H1 (cell line): ENCODE measurements at regions not wholly inside any gene's neighbourhood (a gene's known extent, or its start where the extent isn't known, plus 50 kb on each side); places are given as distances from the start of the nearest gene placed in this dataset.

Experiments
- CTCF ChIA-PET: fragments of 300-600 bp; sonication (Branson Sonifier 250); formaldehyde crosslinking; loops from one replicate; lab custom pipeline; 2021; ENCODE audit not compliant: partially characterized antibody; lab: Charles Lee
- POLR2A ChIA-PET: fragments of 300-600 bp; sonication (Branson Sonifier 250); formaldehyde crosslinking; loops from one replicate; lab custom pipeline; 2021; ENCODE audit warnings: inconsistent platforms; ENCODE audit not compliant: partially characterized antibody; lab: Charles Lee
- DNase-seq, 2 experiments: peaks; one replicate each; pipeline versions ENCODE4 v3.0.0 to v3.0.0-alpha.2; 2010 to 2022; ENCODE audit warnings: low spot score in 2 of 2, low read depth in 1 of 2, mixed read lengths in 1 of 2
- FAIRE-seq: peaks from 2 replicates; lab custom pipeline; 2011; peaks lifted over from hg19 to GRCh38; lab: Jason Lieb, UNC
- H2AFZ ChIP-seq: 2 replicates; pipeline ENCODE4 v1.8.1; 2012; ENCODE audit warnings: low read length, inconsistent platforms
- H2AK5ac ChIP-seq: 2 replicates; pipeline ENCODE4 v1.6.1; 2013; ENCODE audit warnings: low read depth, low read length
- H2BK120ac ChIP-seq: replicated peaks from 2 replicates; pipeline ENCODE3; 2013; ENCODE audit warnings: low read depth, low read length, inconsistent platforms
- H2BK12ac ChIP-seq: 2 replicates; pipeline ENCODE4 v1.6.1; 2013; ENCODE audit warnings: low read depth, low read length
- H2BK15ac ChIP-seq: 2 replicates; pipeline ENCODE4 v1.6.1; 2013; ENCODE audit warnings: low read length
- H2BK20ac ChIP-seq: 2 replicates; pipeline ENCODE4 v1.6.1; 2013; ENCODE audit warnings: low read length
- H2BK5ac ChIP-seq: 2 replicates; pipeline ENCODE4 v1.6.1; 2013; ENCODE audit warnings: low read depth, low read length
- H3K14ac ChIP-seq: 2 replicates; pipeline ENCODE4 v1.6.1; 2013; ENCODE audit warnings: inconsistent platforms; ENCODE audit not compliant: insufficient read length
- H3K18ac ChIP-seq: 2 replicates; pipeline ENCODE4 v1.6.1; 2013; ENCODE audit warnings: low read length; ENCODE audit errors: extremely low read depth
- H3K23ac ChIP-seq: 2 replicates; pipeline ENCODE4 v1.6.1; 2013; ENCODE audit warnings: inconsistent platforms; ENCODE audit not compliant: insufficient read length
- H3K23me2 ChIP-seq: 2 replicates; pipeline ENCODE4 v1.6.1; 2013; ENCODE audit warnings: low read depth, low read length
- H3K27ac ChIP-seq: 2 replicates; pipeline ENCODE4 v1.6.1; 2011; ENCODE audit warnings: low read depth, low read length, inconsistent platforms
- H3K27me3 ChIP-seq, 4 experiments: replicated peaks in 1 of 4; 1 replicate in 1 of 4; 2 replicates in 3 of 4; pipeline versions ENCODE4 v1.6.1 to v1.8.1; 2011 to 2013; ENCODE audit warnings: low read length in 3 of 4, mild to moderate bottlenecking in 3 of 4, inconsistent platforms in 2 of 4, mixed read lengths in 2 of 4, moderate library complexity in 1 of 4; ENCODE audit not compliant: control insufficient read depth in 3 of 4, insufficient read depth in 3 of 4; ENCODE audit errors: extremely low read depth in 1 of 4
- H3K36me3 ChIP-seq, 4 experiments: 2 replicates each; pipeline versions ENCODE4 v1.6.1 to v1.8.1; 2011 to 2013; ENCODE audit warnings: mild to moderate bottlenecking in 4 of 4, low read length in 3 of 4, moderate library complexity in 2 of 4, control low read depth in 1 of 4, inconsistent platforms in 1 of 4; ENCODE audit not compliant: insufficient read depth in 4 of 4, control insufficient read depth in 2 of 4
- H3K4ac ChIP-seq: replicated peaks from 2 replicates; pipeline ENCODE3; 2013; ENCODE audit warnings: low read length, low read depth, mixed read lengths, inconsistent platforms; ENCODE audit not compliant: insufficient read length
- H3K4me1 ChIP-seq, 4 experiments: replicated peaks in 1 of 4; 1 replicate in 1 of 4; 2 replicates in 3 of 4; pipeline versions ENCODE4 v1.6.1 to v1.8.1; 2011 to 2013; ENCODE audit warnings: low read length in 3 of 4, inconsistent platforms in 2 of 4, mixed read lengths in 1 of 4; ENCODE audit not compliant: insufficient read depth in 4 of 4, control insufficient read depth in 3 of 4
- H3K4me2 ChIP-seq, 2 experiments: 2 replicates each; pipeline versions ENCODE4 v1.6.1 to v1.8.1; 2011 to 2013; ENCODE audit warnings: low read depth in 2 of 2, low read length in 2 of 2, control low read depth in 1 of 2, inconsistent platforms in 1 of 2, mild to moderate bottlenecking in 1 of 2; ENCODE audit not compliant: insufficient read depth in 1 of 2
- H3K4me3 ChIP-seq, 4 experiments: fragments of 200-600, 300-600 bp in 1 of 4; sonication (generic), shearing (Covaris generic), sonication (Bioruptor Twin) in 1 of 4; 2 replicates each; pipeline versions ENCODE4 v1.5.1 to v1.8.1; 2011 to 2016; ENCODE audit warnings: low read length in 4 of 4, low read depth in 3 of 4, control low read depth in 2 of 4, inconsistent platforms in 2 of 4, mild to moderate bottlenecking in 2 of 4, mixed read lengths in 1 of 4, moderate library complexity in 1 of 4; ENCODE audit not compliant: insufficient read depth in 2 of 4; ENCODE audit errors: extremely low read depth in 1 of 4
- H3K56ac ChIP-seq: replicated peaks from 2 replicates; pipeline ENCODE3; 2013; ENCODE audit warnings: low read depth, mild to moderate bottlenecking, mixed read lengths, low read length, inconsistent platforms; ENCODE audit not compliant: insufficient read length
- H3K79me1 ChIP-seq: 2 replicates; pipeline ENCODE4 v1.6.1; 2013; ENCODE audit warnings: low read depth, low read length, control low read depth
- H3K79me2 ChIP-seq, 2 experiments: 2 replicates each; pipeline versions ENCODE4 v1.6.1 to v1.8.1; 2012 to 2013; ENCODE audit warnings: low read length in 2 of 2, mild to moderate bottlenecking in 2 of 2, inconsistent platforms in 1 of 2; ENCODE audit not compliant: insufficient read depth in 2 of 2, control insufficient read depth in 1 of 2
- H3K9ac ChIP-seq, 4 experiments: replicated peaks in 1 of 4; 1 replicate in 1 of 4; 2 replicates in 3 of 4; pipeline versions ENCODE4 v1.6.1 to v1.8.1; 2011 to 2013; ENCODE audit warnings: low read depth in 3 of 4, low read length in 3 of 4, control low read depth in 2 of 4, mild to moderate bottlenecking in 2 of 4, moderate library complexity in 2 of 4, inconsistent platforms in 1 of 4; ENCODE audit errors: extremely low read depth in 1 of 4
- H3K9me3 ChIP-seq, 2 experiments: 2 replicates each; pipeline versions ENCODE4 v1.6.1 to v1.8.1; 2012 to 2013; ENCODE audit warnings: mild to moderate bottlenecking in 2 of 2, moderate library complexity in 2 of 2, control low read depth in 1 of 2, inconsistent platforms in 1 of 2, low read depth in 1 of 2, low read length in 1 of 2, mixed read lengths in 1 of 2; ENCODE audit not compliant: insufficient read depth in 2 of 2
- H4K20me1 ChIP-seq, 2 experiments: replicated peaks in 1 of 2; 2 replicates each; pipeline versions ENCODE3 to v1.8.1; 2011 to 2013; ENCODE audit warnings: inconsistent platforms in 2 of 2, low read length in 2 of 2, mild to moderate bottlenecking in 1 of 2; ENCODE audit not compliant: insufficient read depth in 2 of 2, control insufficient read depth in 1 of 2
- H4K5ac ChIP-seq: 2 replicates; pipeline ENCODE4 v1.6.1; 2013; ENCODE audit warnings: low read length, low read depth, mixed read lengths, inconsistent platforms; ENCODE audit not compliant: insufficient read length
- H4K8ac ChIP-seq: 2 replicates; pipeline ENCODE4 v1.8.0; 2013; ENCODE audit warnings: mild to moderate bottlenecking, moderate library complexity, low read length, inconsistent platforms; ENCODE audit not compliant: insufficient read depth; ENCODE audit errors: extremely low read depth
- H4K91ac ChIP-seq: replicated peaks from 2 replicates; pipeline ENCODE3; 2013; ENCODE audit warnings: low read length, mixed read lengths, inconsistent platforms; ENCODE audit not compliant: insufficient read length
- CEBPB ChIP-seq: IDR thresholded peaks from 2 replicates; pipeline ENCODE4 v1.6.1; 2012; ENCODE audit warnings: low read depth, low read length
- KDM4A ChIP-seq: IDR thresholded peaks from one replicate; pipeline ENCODE4 v1.7.1; 2012; ENCODE audit warnings: low read depth, mild to moderate bottlenecking, moderate library complexity, low read length, inconsistent platforms; ENCODE audit not compliant: severe bottlenecking
- PHF8 ChIP-seq: fragments of 200-600 bp; sonication (generic); conservative IDR thresholded peaks from 2 replicates; pipeline ENCODE4 v1.7.1; 2012; ENCODE audit warnings: low read depth, mild to moderate bottlenecking, inconsistent platforms, low read length, moderate library complexity
- POLR2AphosphoS5 ChIP-seq: IDR thresholded peaks from 2 replicates; pipeline ENCODE4 v1.6.1; 2011; ENCODE audit warnings: low read depth, low read length
- RBBP5 ChIP-seq: IDR thresholded peaks from 2 replicates; pipeline ENCODE4 v1.7.1; 2012; ENCODE audit warnings: low read depth, mild to moderate bottlenecking, inconsistent platforms, low read length, moderate library complexity, borderline replicate concordance
- WGBS, 2 experiments: shearing (Covaris generic) in 1 of 2; methylation state at CpG; one replicate each; pipeline versions ENCODE4 v1.1.6 to v1.1.7; 2013 to 2015; ENCODE audit warnings: low lambda C conversion rate in 2 of 2, mixed read lengths in 2 of 2, inconsistent platforms in 1 of 2, low coverage in 1 of 2, missing lambda C conversion rate in 1 of 2; ENCODE audit not compliant: insufficient replicate concordance in 2 of 2, insufficient coverage in 1 of 2, insufficient read length in 1 of 2; ENCODE audit errors: extremely low coverage in 1 of 2, missing lambda C conversion rate in 1 of 2; 5-methylcytosine and 5-hydroxymethylcytosine counted together
- TF ChIP-seq, protein P1 (sequence below), 3 experiments: IDR thresholded peaks; 1 replicate in 2 of 3; 2 replicates in 1 of 3; pipeline versions ENCODE4 v1.5.1 to v1.6.1; 2011; ENCODE audit warnings: low read length in 3 of 3, mild to moderate bottlenecking in 3 of 3, inconsistent platforms in 2 of 3, low read depth in 1 of 3, moderate library complexity in 1 of 3; ENCODE audit not compliant: insufficient read depth in 1 of 3; ENCODE audit errors: control extremely low read depth in 1 of 3

- ChIA-PET POLR2A (no interaction called here), CTCF (no interaction called here)
- H3K79me2 ChIP-seq = no peaks in the 10 kb centered on the region
- no peak overlapping the region for H2BK120ac ChIP-seq
- no peak overlapping the region; the same call in 1 of the 2 replicates for H4K8ac ChIP-seq
- H3K9ac ChIP-seq = no peak overlapping the region
- WGBS, 2 experiments = 95% methylated on average over 23 of the region's 23 CpGs; no CpG with 5 or more reads in 1 of the 2 experiments
- no peaks in the 10 kb centered on the region for H3K27me3 ChIP-seq
- H3K18ac ChIP-seq = no peak overlapping the region
- H3K9me3 ChIP-seq = no peaks in the 10 kb centered on the region
- H2BK20ac ChIP-seq = 0 out of 2 replicates have a peak overlapping the region, but pooled peaks have one; percentile 35
- FAIRE-seq (no peak), DNase-seq (no peak)
- no peak overlapping the region for H3K56ac ChIP-seq
- no peak overlapping the region for H3K4ac ChIP-seq
- H3K23me2 ChIP-seq = no peaks in the 10 kb centered on the region
- H2BK5ac ChIP-seq = peak overlapping the region; percentile 56
- H4K91ac ChIP-seq = no peak overlapping the region
- H3K4me3 ChIP-seq = no peak overlapping the region
- no peak overlapping the region for H3K4me2 ChIP-seq
- H2BK15ac ChIP-seq = peak overlapping the region; percentile 11; the same call in 1 of the 2 replicates
- H3K27ac ChIP-seq = no peak overlapping the region; the same call in 1 of the 2 replicates
- no peak overlapping the region for H2AK5ac ChIP-seq
- H2AFZ ChIP-seq = no peak overlapping the region
- no peak overlapping the region for H4K5ac ChIP-seq
- H2BK12ac ChIP-seq = no peak overlapping the region
- no peaks in the 10 kb centered on the region for H4K20me1 ChIP-seq
- TF ChIP-seq KDM4A = no peak
- TF ChIP-seq POLR2AphosphoS5 = no peak
- no peak for TF ChIP-seq PHF8
- TF ChIP-seq CEBPB = no peak
- TF ChIP-seq, protein P1, sequence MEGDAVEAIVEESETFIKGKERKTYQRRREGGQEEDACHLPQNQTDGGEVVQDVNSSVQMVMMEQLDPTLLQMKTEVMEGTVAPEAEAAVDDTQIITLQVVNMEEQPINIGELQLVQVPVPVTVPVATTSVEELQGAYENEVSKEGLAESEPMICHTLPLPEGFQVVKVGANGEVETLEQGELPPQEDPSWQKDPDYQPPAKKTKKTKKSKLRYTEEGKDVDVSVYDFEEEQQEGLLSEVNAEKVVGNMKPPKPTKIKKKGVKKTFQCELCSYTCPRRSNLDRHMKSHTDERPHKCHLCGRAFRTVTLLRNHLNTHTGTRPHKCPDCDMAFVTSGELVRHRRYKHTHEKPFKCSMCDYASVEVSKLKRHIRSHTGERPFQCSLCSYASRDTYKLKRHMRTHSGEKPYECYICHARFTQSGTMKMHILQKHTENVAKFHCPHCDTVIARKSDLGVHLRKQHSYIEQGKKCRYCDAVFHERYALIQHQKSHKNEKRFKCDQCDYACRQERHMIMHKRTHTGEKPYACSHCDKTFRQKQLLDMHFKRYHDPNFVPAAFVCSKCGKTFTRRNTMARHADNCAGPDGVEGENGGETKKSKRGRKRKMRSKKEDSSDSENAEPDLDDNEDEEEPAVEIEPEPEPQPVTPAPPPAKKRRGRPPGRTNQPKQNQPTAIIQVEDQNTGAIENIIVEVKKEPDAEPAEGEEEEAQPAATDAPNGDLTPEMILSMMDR (IDR thresholded peaks at IDR 0.05; ENCODE audit: control extremely low read depth in 1 of 3, insufficient read depth in 1 of 3, low read depth in 1 of 3, low read length in 3 of 3) = no peak
- no peak for TF ChIP-seq RBBP5
- no peak overlapping the region for H3K23ac ChIP-seq
- H3K4me1 ChIP-seq = peaks cover 5 to 18% (median 11%) of the 10 kb centered on the region in 4 experiments
- H3K14ac ChIP-seq = no peak overlapping the region
- H3K79me1 ChIP-seq = 0 out of 2 replicates have a peak, but pooled peaks cover 2% of the 10 kb centered on the region
- H3K36me3 ChIP-seq = no peaks in the 10 kb centered on the region
Observed at GRCh38 chr11:70668204-70669202, 270.2 kb downstream of the CTTN start.
